Forelimb muscle (tissue), 1 donor: ENCODE measurements at regions not wholly inside any gene's neighbourhood (a gene's known extent, or its start where the extent isn't known, plus 50 kb on each side); places are given as distances from the start of the nearest gene placed in this dataset.

Experiments used
- DNase-seq: peaks from one replicate; pipeline ENCODE4 v3.0.0-alpha.2; 2013; ENCODE audit warnings: low read depth

- no peak for DNase-seq
These were observed 56.0 kb upstream of the OR13F1 start for GRCh38 chr9:104448036-104448435.
